HG03469 (cell line): ENCODE measurements at regions not wholly inside any gene's neighbourhood (a gene's known extent, or its start where the extent isn't known, plus 50 kb on each side); places are given as distances from the start of the nearest gene placed in this dataset.
"Not testable (repeated sequence)": the region's sequence is repeated elsewhere in the genome, so short reads cannot be mapped to it uniquely, and the experiment has no call there.

Experiments
- ATAC-seq: cut with Tn5 transposase; IDR thresholded peaks from one replicate; pipeline ENCODE4 v1.9.1; 2021; ENCODE audit warnings: mild to moderate bottlenecking, moderate library complexity, moderate number of reproducible peaks; ENCODE audit not compliant: unreplicated experiment

DNA sequence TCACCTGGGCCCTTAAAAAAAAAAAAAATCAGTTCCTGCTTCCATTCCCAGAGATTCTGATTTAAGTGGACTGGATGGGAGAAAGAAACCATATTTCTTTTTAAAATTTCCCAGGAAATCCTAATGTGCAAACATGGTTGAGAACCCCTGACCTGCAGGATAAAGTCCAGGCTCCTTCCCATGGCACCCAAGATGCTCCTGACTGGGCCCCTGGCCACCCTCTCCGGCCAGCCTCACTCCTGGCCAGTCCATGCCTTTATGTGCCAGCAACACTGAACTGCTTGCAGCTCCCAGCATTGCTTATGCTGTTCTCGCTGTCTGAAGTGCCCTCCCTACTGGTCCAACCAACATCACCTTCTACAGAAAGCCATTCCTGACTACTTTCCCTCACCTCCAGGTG lies 93.9 kb downstream of the TEX35 start:
- no peak for ATAC-seq

DNA sequence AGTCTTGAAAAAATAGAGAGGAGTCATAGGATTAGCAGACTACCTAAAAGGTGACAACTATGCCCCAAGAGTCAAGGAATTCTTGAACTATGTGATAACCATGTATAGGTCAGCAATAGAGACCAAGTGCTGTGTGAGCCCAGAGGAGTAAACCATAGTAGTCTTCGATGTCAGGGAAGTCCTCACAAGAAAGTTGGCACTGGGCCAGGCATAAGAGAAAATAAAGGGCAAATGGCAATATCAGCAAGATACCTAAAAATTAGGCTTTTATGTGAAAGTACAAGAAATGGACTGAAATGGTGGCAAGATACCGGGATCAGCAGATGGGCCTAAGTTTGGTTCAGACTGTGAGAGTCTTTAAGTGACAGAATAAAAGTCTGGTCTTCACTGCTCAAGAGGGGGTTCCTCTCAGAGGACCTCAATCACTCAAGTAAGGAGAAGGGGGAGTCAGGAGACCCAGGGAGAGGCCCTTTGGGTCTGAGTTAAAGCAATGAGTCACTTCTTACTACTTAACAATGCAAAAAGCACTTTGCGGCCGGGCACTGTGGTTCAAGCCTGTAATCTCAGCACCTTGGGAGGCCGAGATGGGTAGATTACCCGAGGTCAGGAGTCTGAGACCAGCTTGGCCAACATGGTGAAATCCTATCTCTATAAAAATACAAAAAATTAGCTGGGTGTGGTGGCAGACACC lies 95.0 kb downstream of the TEX35 start:
- peak; percentile 33 for ATAC-seq

DNA sequence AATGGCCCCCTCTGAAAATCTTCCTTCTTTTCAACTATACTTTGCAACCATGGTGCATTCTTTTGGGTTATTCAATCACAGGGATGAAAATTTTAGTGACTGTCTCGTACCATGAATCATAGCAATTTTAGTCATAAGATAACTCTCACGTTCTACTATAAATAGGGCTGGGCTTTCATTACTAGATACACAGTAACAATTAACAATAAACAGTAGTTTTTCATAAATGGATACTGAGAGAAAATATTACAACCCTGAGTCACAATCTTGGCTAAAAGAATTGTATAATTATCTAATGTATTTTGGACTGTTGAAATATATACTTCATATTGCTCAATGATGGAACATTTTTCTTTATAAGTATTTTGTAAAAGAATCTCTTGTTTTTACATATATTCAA lies 96.1 kb downstream of the TEX35 start:
- ATAC-seq, result no peak

DNA sequence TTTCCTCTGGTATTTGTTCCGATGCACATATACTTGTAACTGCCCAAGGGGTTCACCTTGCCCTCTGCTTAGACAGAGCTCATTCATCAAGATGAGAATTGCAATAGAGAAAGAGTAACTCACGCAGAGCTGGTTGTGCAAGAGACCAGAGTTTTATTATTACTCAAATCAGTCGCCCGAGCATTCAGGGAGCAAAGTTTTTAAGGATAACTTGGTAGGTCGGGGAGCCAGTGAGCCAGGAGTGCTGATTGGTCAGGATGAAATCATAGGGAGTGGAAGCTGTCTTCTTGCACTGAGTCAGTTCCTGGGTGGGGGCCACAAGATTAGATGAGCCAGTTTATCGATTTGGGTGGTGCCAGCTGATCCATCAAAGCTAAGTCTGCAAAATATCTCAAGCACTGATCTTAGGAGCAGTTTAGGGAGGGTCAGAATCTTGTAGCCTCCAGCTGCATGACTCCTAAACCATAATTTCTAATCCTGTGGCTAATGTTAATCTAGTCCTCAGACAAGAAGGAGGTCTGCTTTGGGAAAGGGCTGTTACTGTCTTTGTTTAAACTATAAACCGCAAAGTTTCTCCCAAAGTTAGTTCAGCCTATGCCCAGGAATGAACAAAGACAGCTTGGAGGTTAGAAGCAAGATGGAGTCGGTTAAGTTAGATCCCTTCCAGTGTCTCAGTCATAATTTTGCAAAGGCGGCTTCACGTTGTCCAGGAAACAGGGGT lies 97.9 kb downstream of the TEX35 start:
- ATAC-seq, result not testable (repeated sequence)

DNA sequence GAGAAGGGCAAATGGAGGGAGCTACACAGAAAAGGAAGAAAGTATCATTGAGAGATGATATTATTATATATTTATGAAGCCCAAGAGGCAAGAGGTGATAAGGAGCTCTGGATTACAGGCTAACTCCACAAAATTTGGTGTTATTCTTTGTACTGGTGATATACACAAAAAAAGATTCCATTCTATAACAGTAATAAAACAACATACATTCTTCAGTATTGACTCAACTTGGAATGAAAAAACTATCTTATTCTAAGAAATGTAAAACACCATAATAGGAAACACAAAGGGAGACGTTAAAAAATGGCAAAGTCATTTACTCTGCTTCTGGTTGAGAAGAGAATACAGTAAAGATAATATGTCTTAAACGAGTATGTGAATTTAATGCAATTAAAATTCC lies 99.4 kb downstream of the TEX35 start:
- ATAC-seq, result no peak

DNA sequence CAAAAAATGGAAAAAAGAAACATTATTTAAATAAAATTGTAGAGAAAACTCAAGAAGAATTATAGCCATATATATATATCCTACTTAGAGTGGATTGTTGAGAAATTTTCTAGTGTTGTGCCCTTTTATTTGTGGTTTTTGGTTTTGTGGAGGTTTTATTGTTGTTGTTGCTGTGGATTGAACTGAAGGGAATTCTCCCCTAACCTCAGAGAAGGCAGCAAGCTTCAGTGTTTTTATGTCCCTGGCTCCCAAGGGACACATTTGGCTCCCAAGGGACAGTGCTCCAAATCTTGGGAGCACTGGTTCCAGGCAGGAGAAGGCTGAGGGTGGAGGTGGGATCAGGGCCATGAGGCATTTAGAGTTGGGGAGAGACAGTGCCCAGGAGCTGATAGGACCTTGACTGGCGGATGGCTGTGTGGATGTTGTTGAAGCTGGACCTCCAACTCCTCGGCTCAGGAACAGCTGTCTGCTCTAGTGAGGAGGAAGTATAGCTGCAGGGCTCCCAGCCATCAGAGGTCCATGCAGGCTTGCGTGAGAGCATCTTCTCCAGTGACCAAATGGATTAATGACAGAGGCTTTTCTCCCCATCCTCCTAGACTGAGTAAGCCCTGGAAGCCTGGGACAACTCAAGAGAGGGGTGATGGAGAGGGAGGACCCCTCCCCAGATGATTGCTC lies 100.5 kb downstream of the TEX35 start:
- no peak for ATAC-seq

DNA sequence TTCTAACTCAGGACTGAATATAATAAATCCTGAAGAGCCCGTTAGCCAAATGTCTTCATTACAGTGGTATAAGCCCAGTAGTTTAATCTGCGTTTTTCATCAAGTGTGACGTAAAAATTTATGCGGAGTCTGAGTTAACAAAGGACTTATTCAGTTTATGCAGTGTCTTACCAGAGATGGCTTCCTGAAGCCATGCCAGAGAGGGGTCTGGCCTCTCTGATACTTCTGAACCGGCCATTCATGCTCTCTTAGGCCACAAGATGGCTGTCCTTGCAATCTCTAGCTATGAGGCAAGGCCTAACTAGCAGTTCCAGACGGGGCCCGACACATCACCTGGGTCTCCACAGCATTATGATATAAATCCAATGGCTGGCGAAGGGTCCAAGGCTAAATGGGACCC lies 101.4 kb downstream of the TEX35 start:
- no peak for ATAC-seq

DNA sequence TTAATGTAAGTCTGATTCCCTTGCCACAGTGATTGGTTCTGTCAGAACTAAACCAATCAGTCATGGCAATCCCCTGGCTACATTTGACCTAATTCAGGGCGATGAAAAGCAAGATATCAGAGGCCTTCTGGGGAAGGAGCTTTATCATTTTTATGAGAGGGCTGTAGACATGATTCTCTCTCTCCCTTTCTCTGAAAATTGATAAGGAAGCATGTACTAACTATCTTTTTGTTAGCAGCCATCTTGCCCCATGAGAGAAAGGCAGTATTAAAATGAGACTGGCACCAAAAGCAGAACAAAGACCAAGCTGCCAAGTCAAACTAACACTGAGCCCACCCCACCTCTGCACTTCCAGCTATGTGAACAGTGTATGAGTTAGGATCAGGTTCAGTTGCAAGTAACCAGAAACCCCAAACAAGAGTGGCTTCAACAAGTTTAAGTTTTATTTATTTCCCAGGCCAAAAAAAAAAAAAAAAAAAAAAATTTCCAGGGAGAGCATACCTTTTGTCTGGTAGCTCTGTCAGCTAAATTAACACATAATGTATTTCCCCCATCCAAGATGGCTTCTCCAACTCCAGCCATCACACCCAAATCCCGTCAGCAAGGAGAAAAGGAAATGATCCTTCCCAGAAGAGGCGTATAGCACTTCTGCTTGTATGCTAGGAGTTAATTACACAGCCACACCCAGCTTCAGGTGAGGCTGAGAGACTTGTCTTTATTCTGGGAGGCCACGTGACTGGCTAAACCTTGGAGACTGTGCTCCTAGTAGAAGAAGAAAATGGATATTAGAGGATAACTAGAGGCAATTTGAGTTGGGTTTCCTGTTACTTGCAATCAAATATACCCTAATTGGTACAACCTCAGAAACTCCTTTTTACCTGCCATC lies 105.8 kb upstream of the RALGPS2 start:
- no peak for ATAC-seq

DNA sequence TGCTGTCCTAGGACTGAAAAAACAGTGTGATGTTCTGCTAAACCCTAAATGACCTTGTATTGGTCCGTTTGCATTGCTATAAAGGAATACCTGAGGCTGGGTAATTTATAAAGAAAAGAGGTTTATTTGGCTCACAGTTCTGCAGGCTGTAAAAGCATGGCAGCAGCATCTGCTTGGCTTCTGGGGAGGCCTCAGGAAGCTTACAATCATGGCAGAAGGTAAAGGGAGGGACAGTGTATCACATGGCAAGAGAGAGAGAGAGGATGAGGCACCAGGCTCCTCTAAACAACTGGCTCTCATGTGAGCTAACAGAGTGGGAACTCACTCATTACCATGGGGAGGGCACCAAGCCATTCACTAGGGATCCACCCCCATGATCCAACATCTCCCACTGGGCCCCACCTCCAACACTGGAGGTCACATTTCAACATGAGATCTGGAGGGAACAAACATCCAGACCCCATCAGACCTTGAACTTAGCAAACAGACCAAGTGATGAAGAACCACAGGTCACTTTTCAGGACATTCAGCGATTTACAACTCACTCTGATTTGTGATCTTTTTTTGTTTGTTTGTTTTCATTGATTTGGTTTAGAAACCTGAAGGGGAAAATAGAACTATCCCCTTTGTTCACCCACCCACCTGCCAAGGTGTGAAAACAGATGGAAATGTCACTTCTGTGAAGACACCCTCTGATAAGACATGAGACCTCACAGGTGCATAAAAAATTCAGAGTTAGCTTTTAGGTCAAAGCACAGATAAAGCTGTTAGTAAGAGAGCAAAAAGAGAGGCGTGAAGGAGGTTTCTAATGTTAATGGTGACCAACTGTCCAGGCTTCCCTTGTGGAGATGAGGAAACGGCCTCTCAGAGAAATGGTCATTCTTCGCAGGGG lies 104.2 kb upstream of the RALGPS2 start:
- no peak for ATAC-seq

DNA sequence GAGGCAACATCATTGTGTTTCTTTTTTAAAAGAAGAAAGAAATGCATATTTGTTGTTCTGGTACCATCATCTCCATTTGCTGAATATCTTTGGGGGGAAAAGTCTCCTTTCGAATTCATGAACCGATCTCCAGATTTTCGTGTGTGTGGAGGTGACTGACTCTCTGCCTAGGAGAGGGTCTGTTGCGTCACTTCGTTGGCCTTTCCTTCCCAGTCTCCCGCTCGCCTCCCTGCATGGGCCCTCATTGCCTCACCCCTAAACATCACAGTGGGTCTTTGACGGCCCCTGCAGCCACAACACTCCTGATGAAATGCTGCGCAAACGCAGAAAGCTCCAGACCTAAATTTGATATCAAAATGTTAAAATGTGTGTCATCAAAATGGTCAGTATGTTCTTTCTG lies 103.2 kb upstream of the RALGPS2 start:
- no peak for ATAC-seq

DNA sequence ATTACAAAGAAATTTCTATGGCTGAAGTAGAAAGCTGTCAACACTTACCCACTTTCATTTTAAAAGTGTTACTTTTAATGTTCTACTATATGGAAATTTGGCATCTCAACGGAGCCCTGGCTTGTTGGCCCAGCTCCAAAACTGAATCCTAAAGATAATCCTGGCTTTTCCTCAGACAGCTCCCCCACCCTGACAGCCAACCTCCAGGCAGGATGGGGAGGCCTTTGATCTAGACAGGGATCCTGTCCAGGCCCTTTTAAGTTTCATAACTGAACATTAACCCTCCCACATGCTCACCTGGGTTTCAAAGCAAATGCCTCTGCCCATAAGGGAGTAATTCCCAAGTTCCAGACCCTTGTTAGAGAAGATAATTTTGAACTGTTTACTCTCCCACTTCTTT lies 99.3 kb upstream of the RALGPS2 start:
- no peak for ATAC-seq

DNA sequence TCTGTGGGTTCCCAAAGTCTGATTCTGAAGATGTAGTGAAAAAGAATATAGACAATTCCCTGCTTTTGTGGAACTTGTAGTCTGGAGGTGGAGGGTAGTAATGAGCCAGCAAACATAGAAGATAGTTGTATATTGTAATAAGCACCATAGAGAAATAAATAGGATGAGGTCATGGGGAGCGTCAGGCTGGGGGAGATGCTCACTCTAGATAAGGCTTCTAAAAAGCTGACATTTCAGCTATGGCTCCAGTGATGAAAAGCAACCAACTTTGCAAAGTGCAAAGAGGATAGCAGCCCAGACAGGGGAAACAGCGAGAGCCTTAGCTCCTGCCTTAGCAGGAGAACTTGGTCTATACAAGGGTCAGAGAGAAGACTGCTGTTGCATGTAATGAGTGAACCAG lies 98.0 kb upstream of the RALGPS2 start:
- no peak for ATAC-seq

DNA sequence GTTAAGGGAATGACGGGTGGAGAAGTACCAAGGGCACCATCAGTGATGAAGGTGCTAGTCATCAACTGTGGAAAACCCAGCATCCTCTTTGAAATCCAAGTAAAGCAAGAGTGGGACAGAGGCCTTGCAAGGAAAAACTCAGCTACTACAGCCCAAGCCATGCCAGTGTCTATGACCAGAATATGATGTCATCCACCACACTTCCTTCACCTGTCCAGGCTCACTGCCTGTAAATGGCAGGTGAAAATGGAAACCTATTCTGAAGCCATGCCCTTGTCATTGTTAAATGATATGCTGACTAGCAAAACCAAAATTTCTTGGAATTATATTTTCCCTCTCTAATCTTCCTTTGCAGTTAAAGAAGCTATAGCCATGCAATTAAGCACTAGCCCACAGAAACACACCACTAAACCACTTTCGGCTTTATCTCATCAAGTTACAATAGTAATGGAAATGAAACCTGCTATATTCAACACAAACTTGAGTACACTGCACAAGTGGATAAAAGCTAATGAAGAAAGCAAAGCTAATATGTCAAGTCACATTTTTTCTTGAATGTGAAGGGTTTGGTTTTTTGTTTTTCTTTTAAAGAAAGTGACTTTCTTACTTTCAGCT lies 96.3 kb upstream of the RALGPS2 start:
- no peak for ATAC-seq

DNA sequence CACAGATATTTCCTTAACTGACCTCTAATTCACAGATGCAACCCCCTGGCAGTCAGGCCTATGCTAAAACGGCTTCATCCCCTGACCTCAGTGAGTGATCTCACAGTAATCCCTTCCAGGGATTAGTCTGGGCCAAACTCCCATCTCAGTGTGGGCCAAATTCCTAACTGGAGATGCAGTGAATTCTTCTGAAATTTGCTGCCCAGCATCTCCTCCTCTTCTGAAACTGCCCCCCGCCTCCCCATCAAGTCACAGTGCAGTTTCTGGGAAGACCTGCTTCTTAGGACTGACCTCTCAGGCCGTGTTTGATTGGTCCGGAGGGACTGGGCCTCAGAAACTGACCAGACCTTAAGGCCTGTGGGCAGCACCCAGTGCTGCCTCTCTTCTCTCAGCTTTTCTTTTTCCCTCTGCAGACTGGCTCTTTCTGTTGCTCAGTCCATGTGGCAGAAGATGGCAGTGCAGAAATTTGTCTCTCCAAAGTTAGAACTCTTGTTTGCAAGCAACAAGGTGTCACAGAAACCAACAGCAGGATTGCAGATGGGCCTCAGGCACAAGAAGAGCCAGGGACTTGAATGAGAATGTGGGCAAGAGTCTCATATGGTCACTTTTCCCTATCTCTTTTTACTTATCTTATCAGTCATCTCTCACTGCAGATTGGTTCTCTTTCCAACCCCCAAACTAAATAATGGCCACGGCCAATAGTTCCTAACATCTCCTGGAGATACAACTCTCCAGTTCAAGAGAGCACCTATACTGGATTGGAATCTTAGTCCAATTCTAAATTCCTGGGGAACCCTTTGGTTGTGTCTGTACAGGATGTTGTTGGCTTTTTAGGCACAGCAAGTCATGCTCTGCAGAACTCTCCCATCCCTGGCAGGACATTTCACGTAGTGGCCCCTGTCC lies 95.5 kb upstream of the RALGPS2 start:
- ATAC-seq, result no peak

DNA sequence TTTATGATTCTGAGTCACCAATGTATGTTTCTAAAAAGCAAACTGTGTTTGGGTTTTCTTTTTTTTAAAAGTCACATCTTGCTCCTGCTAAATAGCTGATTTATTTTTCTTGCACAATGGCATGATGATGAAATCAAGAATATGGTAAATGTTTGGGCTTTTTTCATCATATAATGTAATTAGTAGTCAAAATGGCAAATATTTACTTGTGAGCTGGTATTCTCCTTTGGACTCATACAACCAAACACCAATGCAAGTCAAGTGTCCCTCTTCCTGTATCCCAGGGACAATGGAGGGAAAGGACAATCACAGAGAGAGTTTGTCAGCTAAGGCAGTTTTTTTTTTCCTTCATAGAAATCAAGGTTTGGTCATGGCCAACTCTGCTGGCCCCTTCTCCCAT lies 94.6 kb upstream of the RALGPS2 start:
- no peak for ATAC-seq

DNA sequence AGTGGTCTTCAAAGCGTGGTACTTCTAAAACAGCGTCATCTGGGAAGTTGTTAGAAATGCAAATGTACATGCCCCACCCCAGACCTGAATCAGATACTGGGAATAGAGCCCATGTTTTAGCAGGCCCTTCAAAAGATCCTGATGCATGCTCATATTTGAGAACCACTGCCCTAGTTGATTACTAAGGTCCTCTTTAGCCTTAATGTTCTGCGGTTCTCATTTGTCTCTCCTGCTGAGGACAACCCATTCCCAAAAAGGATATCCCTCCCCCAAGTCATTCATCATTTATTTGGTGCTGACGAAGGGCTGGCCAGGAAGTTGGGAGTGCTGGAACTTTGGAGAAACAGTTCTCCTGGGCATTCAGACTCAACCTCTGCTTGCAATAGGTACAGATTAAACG lies 92.4 kb upstream of the RALGPS2 start:
- ATAC-seq, result no peak

DNA sequence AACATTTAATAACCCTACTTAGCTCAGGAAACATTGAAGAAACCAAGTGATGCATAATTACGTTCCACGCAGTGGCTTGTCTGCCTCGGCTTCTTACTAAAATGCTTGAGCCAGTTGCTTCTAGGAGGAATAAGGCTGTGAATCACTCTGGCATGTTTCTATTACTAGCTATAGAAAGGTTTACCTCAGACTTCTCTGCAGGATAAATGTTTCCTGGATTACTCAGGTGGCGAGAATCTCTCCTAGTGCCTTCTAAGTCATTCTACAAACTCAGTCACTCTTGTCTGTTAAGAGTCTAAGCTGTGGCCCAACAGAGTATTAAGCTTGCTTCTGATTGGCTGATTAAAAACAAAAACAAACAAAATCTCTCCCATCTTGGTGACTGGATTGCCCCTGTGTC lies 92.0 kb upstream of the RALGPS2 start:
- ATAC-seq, result no peak

DNA sequence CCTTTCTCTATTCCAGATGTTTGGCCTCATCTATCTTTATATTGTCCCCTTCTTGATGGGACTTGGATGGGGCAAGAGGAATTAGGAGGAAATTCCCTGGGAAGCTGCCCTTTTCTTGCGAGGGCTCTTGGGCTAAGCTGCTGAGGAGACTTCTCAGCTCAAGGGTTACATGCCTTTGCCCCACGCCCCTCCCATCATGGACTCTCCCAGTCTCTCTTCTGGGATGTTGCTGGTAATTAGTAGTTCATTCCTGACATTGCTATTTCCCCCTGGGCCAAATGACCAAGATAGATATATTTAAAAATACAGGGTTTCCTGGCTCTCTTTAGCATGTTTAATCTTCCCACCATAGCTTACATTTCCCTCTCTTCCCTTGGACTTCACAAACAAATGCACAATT lies 90.6 kb upstream of the RALGPS2 start:
- ATAC-seq, result no peak

DNA sequence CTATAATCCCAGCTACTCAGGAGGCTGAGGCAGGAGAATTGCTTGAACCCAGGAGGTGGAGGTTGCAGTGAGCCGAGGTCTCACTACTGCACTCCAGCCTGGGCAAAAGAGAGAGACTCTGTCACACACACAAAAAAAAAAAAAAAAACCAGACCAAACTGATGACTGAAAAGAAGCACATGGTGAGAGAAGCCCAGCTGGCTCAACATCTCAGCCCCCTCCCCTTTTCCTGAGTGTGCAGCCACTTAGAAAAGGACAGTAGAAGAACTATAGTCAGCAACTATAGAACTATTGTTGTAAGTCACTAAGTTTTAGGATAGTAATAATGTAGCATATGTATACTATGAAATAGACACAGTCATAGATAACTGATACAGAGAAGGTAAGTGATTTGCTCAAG lies 87.2 kb upstream of the RALGPS2 start:
- no peak for ATAC-seq
